Uterus (tissue), 3 donors: ENCODE measurements at regions not wholly inside any gene's neighbourhood (a gene's known extent, or its start where the extent isn't known, plus 50 kb on each side); places are given as distances from the start of the nearest gene placed in this dataset.

Source experiments
- DNase-seq, 2 donors: peaks; one replicate each; pipeline ENCODE4 v3.0.0-alpha.2; 2019 to 2020
- H3K27ac ChIP-seq, 2 donors: fragments of 200-600 bp; sonication (generic); 1 replicate in 1 of 2; 2 replicates in 1 of 2; pipeline ENCODE4 v1.5.1; 2016 to 2018
- H3K27me3 ChIP-seq, 2 donors: fragments of 200-600 bp; sonication (generic); one replicate each; pipeline ENCODE4 v1.5.1; 2018 to 2019; ENCODE audit warnings: control low read depth in 1 of 2
- H3K36me3 ChIP-seq, 2 donors: fragments of 200-600 bp; sonication (generic); one replicate each; pipeline ENCODE4 v1.5.1; 2019; ENCODE audit warnings: control low read depth in 1 of 2
- H3K4me1 ChIP-seq, 2 donors: fragments of 200-600 bp; sonication (generic); one replicate each; pipeline ENCODE4 v1.5.1; 2018 to 2019; ENCODE audit warnings: control low read depth in 1 of 2
- H3K4me3 ChIP-seq, 2 donors: fragments of 200-600 bp; sonication (generic); 1 replicate in 1 of 2; 2 replicates in 1 of 2; pipeline ENCODE4 v1.5.1; 2018 to 2019; ENCODE audit warnings: mild to moderate bottlenecking in 1 of 2
- H3K9me3 ChIP-seq, 2 donors: fragments of 200-600 bp; sonication (generic); one replicate each; pipeline ENCODE4 v1.5.1; 2019; ENCODE audit warnings: control low read depth in 1 of 2
- CTCF ChIP-seq, 4 experiments: fragments of 200-600 bp in 2 of 4; fragments of 450-650 bp in 2 of 4; sonication (generic) in 2 of 4; IDR thresholded peaks; one replicate each; pipeline ENCODE4 v1.5.1; 2016 to 2019; ENCODE audit warnings: antibody characterized with exemption in 4 of 4, mild to moderate bottlenecking in 2 of 4, moderate library complexity in 1 of 4
- POLR2A ChIP-seq, 2 donors: fragments of 450-650 bp; IDR thresholded peaks; one replicate each; pipeline ENCODE4 v1.6.1; 2016; ENCODE audit warnings: antibody characterized with exemption in 2 of 2, mild to moderate bottlenecking in 1 of 2, moderate library complexity in 1 of 2
- intact Hi-C: fragments of 100-400 bp; cut with DNase I; formaldehyde crosslinking; loops from one replicate; pipeline ENCODE4 v1.15.1; 2023; ENCODE audit warnings: low total_unique reads
- donor health status: DM: yes; HTN: yes; CAD: no.

DNA sequence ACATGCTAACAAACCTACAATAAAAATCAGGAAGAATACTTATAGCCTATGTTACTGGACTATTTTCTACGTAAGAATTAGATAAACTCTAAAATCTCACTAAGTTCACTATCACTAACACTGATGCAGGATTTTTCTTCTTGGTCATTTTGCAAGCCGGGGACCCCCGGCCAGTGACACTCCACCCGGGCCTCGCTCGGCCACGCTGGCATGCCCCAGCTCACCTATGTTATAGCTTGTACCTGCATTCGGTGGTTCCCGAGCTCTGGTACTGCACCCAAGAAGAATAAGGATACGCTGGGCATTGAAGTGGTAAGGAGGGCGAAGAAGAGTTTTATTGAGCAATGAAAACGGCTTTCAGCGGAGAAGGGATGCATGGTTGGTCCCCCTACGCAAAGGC lies 245.3 kb upstream of the NBEA start:
- Histone ChIP-seq H3K27ac (peak overlapping the region in 1 of 2 donors; percentile 62), H3K4me3 (no peak overlapping the region), H3K4me1 (no peaks in the 10 kb centered on the region), H3K27me3 (no peaks in the 10 kb centered on the region), H3K36me3 (no peaks in the 10 kb centered on the region), H3K9me3 (no peaks in the 10 kb centered on the region)
- TF ChIP-seq CTCF (IDR thresholded peaks at IDR 0.05): no peak
- no peak for TF ChIP-seq POLR2A (IDR thresholded peaks at IDR 0.05)
- intact Hi-C loops: no loop called here
- no peak for DNase-seq

DNA sequence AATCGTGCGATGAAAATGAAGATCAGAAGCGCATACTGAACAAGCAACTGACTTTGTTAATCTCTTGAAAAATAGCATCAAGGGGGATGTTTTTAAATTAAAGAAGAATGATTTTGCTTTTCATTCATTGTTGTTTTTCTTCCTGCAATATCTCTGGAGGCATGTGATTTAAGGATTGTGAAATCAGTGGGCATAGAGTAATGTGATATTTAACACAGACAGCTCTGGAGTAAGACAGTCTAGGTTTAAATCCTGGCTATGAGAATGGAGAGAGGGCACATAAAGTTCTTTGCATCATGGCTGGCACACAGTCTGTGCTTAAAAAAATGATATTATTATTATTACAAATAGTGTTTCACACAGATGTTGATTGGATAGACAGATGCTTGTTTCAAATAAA lies 243.1 kb upstream of the NBEA start:
- H3K4me1 ChIP-seq: no peaks in the 10 kb centered on the region
- no peaks in the 10 kb centered on the region for H3K9me3 ChIP-seq
- TF ChIP-seq POLR2A (IDR thresholded peaks at IDR 0.05) (no peak), CTCF (IDR thresholded peaks at IDR 0.05) (no peak)
- intact Hi-C loops: no loop called here
- H3K27ac ChIP-seq: peak overlapping the region; percentile 50 to 62
- H3K4me3 ChIP-seq: no peak overlapping the region
- no peaks in the 10 kb centered on the region for H3K27me3 ChIP-seq
- no peaks in the 10 kb centered on the region for H3K36me3 ChIP-seq
- no peak for DNase-seq

DNA sequence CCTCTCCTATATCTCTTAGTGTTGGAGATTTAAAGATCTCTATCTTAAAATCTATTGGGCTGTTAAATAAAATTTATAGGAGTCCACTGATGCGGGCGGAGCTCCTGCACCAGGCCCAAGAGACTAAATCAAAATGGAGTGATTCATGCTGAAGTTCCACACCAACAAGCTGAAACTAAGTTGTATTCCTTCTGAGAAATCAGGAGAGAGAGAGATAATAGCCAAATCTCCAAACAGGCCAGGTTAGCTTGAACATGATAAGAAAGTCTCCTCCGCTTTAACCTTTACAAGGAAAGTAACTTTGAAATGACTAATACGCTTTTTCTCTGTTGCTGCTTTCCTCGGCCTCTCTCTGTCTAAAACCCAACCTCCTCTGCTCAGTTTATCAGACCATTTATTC lies 241.9 kb upstream of the NBEA start:
- TF ChIP-seq CTCF (IDR thresholded peaks at IDR 0.05) (no peak), POLR2A (IDR thresholded peaks at IDR 0.05) (no peak)
- H3K4me3 ChIP-seq: no peak overlapping the region
- H3K4me1 ChIP-seq: no peaks in the 10 kb centered on the region
- H3K36me3 ChIP-seq: no peaks in the 10 kb centered on the region
- no peak for DNase-seq
- intact Hi-C loops: no loop called here
- no peaks in the 10 kb centered on the region for H3K9me3 ChIP-seq
- H3K27me3 ChIP-seq: no peaks in the 10 kb centered on the region
- peak overlapping the region; percentile 50 to 62 for H3K27ac ChIP-seq

DNA sequence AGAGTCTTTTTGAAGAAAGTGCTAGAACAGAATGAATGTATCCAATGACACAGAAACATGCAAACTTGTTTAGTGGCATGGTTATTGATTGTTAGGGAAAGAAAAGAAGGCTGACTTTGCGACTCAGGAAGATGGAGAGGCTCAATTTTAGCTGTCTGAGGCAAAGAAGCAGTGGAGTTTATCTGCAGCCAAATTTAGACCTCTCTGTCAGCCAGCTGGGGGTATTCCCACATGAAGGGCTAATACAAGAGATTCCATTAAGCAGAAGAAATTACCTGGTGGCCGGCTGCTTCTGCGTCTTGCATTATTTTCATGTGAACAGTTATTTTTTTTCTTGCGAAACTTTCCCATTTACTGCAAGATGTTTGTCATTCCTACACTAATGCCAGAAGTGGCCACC lies 240.2 kb upstream of the NBEA start:
- Histone ChIP-seq H3K27ac (no peak overlapping the region), H3K4me3 (no peak overlapping the region), H3K4me1 (no peaks in the 10 kb centered on the region), H3K9me3 (no peaks in the 10 kb centered on the region), H3K27me3 (no peaks in the 10 kb centered on the region), H3K36me3 (no peaks in the 10 kb centered on the region)
- TF ChIP-seq POLR2A (IDR thresholded peaks at IDR 0.05) (no peak), CTCF (IDR thresholded peaks at IDR 0.05) (no peak)
- no peak for DNase-seq
- intact Hi-C loops: no loop called here

GRCh38 chr13:34708566-34709313 lies 233.3 kb upstream of the NBEA start:
- no peaks in the 10 kb centered on the region for H3K27me3 ChIP-seq
- no peak overlapping the region for H3K27ac ChIP-seq
- intact Hi-C loops: no loop called here
- TF ChIP-seq CTCF (IDR thresholded peaks at IDR 0.05) (no peak), POLR2A (IDR thresholded peaks at IDR 0.05) (no peak)
- H3K4me3 ChIP-seq: no peak overlapping the region
- no peaks in the 10 kb centered on the region for H3K36me3 ChIP-seq
- no peak for DNase-seq
- no peaks in the 10 kb centered on the region for H3K4me1 ChIP-seq
- H3K9me3 ChIP-seq: no peaks in the 10 kb centered on the region
